ENCODE measurements at regions not wholly inside any gene's neighbourhood (a gene's known extent, or its start where the extent isn't known, plus 50 kb on each side); places are given as distances from the start of the nearest gene placed in this dataset.
"Not testable (repeated sequence)": the region's sequence is repeated elsewhere in the genome, so short reads cannot be mapped to it uniquely, and the experiment has no call there.

GRCh38 chr6:92339936-92340640, 1079.3 kb downstream of the EPHA7 start:
- in situ Hi-C loops (cut with HindIII; ENCODE audit: low sequenced_read_pairs), result no loop called here

DNA sequence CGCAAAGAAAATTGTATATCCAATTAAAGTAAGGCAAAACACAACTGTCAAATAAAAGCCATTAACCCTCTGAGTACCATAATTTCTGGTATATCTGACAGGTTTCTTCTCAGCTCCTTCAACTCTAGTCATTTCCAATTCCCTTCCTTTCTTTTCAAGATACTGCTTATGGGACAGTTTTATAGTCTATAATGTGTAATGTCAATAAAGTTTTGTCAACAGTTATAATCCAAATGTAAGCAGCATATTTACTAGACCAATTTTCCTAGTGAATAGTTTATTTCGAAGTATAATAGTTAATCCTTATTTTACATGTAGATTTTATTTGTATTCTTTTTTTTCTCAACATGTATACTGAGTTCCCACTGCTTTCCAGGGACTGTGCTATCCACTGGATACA, 1081.8 kb downstream of the EPHA7 start:
- in situ Hi-C loops (cut with HindIII; ENCODE audit: low sequenced_read_pairs), result no loop called here

DNA sequence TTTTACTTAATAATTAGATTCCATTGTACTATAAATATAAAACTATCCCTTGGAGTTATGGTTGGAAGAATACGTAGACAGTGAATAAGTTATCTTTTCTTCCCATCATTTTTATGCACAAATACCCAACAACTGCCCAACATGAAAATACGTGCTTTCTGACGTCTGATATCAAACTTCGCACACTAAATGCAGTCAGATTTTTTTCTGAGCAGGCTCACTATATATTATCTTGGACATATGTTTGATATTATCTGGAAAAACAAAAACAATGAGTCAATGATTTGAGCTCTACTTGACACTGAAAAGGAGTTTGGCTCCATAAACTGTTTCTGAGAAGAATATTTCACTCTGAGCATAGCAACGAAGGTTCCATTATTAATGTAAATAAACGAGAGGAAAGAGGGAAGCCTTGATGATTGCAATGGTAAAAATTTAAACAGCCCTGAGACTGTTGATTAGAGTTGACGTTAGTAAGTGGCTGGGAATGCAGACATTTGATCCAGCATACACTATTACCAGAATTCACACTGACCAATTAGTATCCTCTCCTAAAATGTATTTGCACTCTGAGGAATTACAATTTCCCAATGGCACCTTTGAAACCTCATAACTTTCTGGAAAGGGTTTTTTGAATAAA, 1090.0 kb downstream of the EPHA7 start:
- in situ Hi-C loops (cut with HindIII; ENCODE audit: low sequenced_read_pairs), result no loop called here

GRCh38 chr6:92315312-92315711, 1104.0 kb downstream of the EPHA7 start:
- in situ Hi-C loops (cut with HindIII; ENCODE audit: low sequenced_read_pairs), result no loop called here

DNA sequence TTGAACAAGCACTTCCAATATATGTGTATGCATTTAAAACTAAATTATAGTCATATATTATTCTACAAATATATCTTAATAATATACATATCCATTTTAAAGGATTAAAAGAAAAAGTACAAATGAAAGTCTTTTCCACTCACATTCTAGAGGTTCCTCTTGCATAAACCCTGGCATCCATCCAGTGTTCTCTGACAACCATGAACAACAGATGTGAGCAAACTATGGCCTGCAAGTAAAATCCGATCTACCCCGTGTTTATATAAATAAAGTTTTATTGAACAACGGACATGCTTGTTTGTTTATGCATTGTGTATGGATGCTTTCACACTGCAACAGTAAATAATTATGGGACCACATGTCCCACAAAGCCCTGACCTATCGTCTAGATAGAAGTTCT, 1122.3 kb downstream of the EPHA7 start:
- in situ Hi-C loops (cut with HindIII; ENCODE audit: low sequenced_read_pairs), result no loop called here

GRCh38 chr6:92292067-92292466, 1127.3 kb downstream of the EPHA7 start:
- in situ Hi-C loops (cut with HindIII; ENCODE audit: low sequenced_read_pairs), result no loop called here

DNA sequence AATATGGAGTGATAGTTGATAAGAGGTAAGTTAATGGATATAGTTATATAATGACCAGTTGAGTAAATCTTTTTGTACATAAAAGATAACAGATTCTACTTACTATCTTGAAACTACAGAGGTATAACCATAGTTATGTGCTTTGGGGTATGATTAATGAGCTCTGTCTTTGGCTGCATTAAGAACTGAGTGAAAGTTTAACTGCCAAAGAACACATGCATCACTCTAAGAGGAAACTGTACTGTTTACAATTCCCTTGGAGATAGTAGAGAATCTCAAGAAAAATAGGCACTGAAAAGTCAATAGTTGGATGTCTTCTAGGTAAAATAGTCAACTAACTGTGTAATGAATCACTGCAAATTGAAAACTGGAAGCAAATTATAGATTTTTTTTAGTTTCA, 1129.5 kb downstream of the EPHA7 start:
- in situ Hi-C loops (cut with HindIII; ENCODE audit: low sequenced_read_pairs), result no loop called here

GRCh38 chr6:92281571-92282076, 1137.7 kb downstream of the EPHA7 start:
- in situ Hi-C loops (cut with HindIII; ENCODE audit: low sequenced_read_pairs), result no loop called here

GRCh38 chr6:92275150-92275549, 1144.2 kb downstream of the EPHA7 start:
- in situ Hi-C loops (cut with HindIII; ENCODE audit: low sequenced_read_pairs), result no loop called here

DNA sequence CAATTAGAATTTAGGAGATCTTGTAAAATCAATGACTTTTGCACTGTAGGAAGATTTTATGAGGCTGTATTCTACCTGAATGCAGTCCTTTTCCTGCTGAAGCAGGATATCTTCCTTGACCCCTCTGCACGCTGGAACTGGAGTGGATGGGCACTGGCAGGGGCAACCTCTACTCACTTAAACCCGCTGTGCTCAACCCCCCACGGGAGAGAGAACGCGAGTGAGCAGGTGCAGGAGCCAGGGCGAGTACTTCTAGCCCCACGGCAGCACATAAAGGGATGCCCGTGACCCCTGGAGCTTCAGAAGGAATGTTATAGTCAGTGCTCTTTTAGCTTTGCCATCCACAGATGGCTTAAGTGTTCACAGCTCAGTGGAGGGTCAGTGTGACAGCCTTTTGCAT, 1144.8 kb downstream of the EPHA7 start:
- in situ Hi-C loops (cut with HindIII; ENCODE audit: low sequenced_read_pairs), result no loop called here

GRCh38 chr6:92273694-92274093, 1145.7 kb downstream of the EPHA7 start:
- in situ Hi-C loops (cut with HindIII; ENCODE audit: low sequenced_read_pairs), result no loop called here

DNA sequence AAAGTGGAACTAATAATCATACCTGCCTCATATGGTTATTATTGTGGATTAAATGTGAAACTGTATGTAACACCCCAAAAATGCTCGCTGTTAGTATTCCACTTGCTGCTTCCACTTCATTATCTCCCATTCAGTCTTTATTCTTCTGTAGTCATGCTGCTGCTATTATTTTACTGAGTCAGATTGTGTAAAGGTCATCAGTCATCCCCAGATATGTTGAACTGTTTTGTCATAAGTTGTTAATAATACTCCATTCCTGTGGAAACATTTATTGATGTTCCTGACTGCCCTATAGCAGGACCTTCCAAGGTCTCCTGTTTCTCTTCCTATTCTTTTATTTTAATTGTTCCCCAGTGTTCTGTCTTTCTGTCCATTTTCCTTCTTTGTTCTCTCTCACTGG, 1148.3 kb downstream of the EPHA7 start:
- in situ Hi-C loops (cut with HindIII; ENCODE audit: low sequenced_read_pairs), result no loop called here

DNA sequence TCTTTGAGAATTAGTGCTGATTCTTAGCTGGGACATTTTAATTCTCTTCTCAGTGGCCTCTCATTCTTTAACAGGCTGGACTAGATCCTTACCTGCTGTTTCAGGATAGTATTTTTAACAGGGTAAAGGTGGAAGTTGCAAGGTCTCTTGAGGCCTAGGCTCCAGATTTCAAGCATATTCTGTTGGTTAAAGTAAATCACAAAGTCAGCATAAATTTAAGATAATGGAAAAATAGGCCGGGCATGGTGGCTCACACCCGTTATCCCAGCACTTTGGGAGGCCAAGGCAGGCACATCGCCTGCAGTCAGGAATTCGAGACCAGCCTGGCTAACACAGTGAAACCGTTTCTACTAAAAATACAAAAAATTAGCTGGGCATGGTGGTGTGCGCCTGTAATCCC, 1149.0 kb downstream of the EPHA7 start:
- in situ Hi-C loops (cut with HindIII; ENCODE audit: low sequenced_read_pairs), result no loop called here

DNA sequence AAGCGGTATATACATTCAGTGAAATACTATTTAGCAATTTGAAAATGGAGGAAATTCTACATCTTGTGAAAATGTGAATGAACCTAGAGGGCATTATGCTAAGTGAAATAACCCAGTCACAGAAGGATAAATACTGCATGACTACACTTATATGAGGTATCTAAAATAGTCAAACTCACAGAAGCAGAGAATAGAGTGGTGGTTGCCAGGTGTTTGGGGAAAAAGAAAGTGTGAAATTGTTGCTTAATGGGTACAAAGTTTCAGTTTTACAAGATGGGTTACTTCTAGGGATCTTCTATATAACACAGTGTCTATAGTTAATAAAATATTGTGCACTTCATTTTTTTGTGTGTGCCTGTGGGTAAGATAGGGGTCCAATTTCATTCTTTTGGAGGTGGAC, 1152.0 kb downstream of the EPHA7 start:
- in situ Hi-C loops (cut with HindIII; ENCODE audit: low sequenced_read_pairs), result no loop called here

- in situ Hi-C loops (cut with HindIII; ENCODE audit: low sequenced_read_pairs), result no loop called here
Observed at GRCh38 chr6:92263864-92264263, 1155.5 kb downstream of the EPHA7 start.

DNA sequence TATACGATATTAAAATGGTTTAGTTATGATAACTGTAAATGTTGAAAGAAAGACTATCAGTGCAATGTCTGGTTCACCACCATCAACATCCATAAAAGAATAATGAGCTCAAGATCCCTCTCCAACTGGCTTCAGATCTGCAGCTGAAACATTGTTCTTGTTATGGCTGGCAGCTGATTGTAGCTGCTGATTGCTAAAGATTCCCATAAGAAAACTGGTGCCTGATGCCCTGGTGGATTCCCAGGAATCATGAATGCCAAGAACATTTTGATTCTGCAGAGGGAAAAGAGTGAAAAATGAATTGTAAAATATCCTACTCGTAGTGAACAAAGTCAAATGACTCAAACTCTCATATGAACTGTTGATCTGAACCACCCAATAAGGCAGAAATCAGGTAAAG, 1160.2 kb downstream of the EPHA7 start:
- in situ Hi-C loops (cut with HindIII; ENCODE audit: low sequenced_read_pairs), result no loop called here

GRCh38 chr6:92243315-92243714, 1176.0 kb downstream of the EPHA7 start:
- in situ Hi-C loops (cut with HindIII; ENCODE audit: low sequenced_read_pairs), result no loop called here

DNA sequence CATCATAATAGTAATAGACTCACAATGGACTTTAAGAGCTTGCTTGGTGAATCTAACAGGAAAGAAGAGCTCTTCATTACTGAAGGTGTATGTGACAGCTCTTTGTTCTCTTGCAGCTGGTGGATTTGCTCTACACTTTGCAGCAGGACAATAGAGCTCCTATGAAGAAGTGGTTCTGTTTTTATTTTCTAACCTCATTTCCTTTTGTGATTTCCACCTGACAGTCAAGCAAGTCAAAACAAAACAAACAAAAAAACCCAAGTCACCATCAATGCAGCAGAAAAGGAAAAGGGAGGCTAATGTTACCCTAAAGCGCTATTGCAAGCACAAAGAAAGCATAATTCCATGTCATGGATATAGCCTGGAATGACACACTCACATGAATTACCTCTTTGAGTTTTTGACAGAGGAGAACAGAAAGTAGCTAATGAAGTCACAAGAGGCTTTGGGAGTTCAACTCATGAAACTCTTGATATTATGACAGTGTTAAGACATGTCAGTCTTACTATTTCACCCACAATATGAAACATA, 1188.1 kb downstream of the EPHA7 start:
- in situ Hi-C loops (cut with HindIII; ENCODE audit: low sequenced_read_pairs), result no loop called here

DNA sequence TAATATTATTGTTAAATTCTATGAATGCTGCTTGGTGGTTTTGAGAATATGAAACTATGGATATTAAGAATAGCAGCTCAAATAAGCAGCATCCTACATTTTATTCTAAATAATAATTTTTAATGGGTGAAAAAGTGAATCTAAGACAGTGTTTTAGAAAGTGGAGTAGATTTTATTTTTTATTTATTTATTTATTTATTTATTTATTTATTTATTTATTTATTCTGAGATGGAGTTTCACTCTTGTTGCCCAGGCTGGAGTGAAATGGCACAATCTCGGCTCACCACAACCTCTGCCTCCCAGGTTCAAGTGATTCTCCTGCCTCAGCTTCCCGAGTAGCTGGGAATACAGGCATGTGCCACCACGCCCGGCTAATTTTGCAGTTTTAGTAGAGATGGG, 1199.4 kb downstream of the EPHA7 start:
- in situ Hi-C loops (cut with HindIII; ENCODE audit: low sequenced_read_pairs), result not testable (repeated sequence)

DNA sequence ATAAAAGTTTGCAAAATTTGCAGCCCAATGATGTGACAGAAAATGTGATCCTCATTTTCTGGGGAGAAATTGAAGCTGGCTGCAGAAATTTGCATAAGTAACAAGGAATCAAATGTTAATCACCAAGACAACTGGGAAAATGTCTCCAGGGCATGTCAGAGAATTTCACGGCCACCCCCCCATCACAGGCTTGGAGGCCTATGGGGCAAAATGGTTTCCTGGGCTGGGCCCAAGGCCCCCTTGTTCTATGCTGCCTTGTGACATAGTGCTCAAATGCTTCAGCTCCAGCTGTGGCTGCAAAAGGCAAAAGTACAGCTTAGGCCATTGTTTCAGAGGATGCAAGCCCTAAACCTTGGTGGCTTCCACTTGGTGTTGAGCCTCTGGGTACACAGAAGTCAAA, 1202.6 kb downstream of the EPHA7 start:
- in situ Hi-C loops (cut with HindIII; ENCODE audit: low sequenced_read_pairs), result no loop called here

GRCh38 chr6:92201618-92202017, 1217.7 kb downstream of the EPHA7 start:
- in situ Hi-C loops (cut with HindIII; ENCODE audit: low sequenced_read_pairs), result no loop called here

- in situ Hi-C loops (cut with HindIII; ENCODE audit: low sequenced_read_pairs), result no loop called here
Observed at GRCh38 chr6:92196325-92196724, 1223.0 kb downstream of the EPHA7 start.
